Lung (tissue), 11 donors: ENCODE measurements at regions not wholly inside any gene's neighbourhood (a gene's known extent, or its start where the extent isn't known, plus 50 kb on each side); places are given as distances from the start of the nearest gene placed in this dataset.
A peak's percentile ranks its signal among the peaks of the same experiment; 100 is the strongest.

Experiments used
- ATAC-seq: fragments of 200-7000 bp; cut with Tn5 transposase; one replicate; pipeline ENCODE4 v1.9.1; 2020; ENCODE audit warnings: moderate number of reproducible peaks; ENCODE audit not compliant: insufficient read depth, low FRiP score
- DNase-seq, 3 donors: peaks; one replicate each; pipeline ENCODE4 v3.0.0-alpha.2; 2013 to 2017
- H3K27ac ChIP-seq, 2 donors: one replicate each; pipeline ENCODE4 v1.5.1; 2013; ENCODE audit warnings: mild to moderate bottlenecking in 2 of 2, moderate library complexity in 2 of 2, control low read depth in 1 of 2, inconsistent platforms in 1 of 2, low read depth in 1 of 2, low read length in 1 of 2
- H3K27me3 ChIP-seq, 3 donors: one replicate each; pipeline ENCODE4 v1.5.1; 2013; ENCODE audit warnings: low read length in 2 of 3; ENCODE audit not compliant: control insufficient read depth in 3 of 3, insufficient read depth in 3 of 3
- H3K36me3 ChIP-seq, 4 donors: one replicate each; pipeline ENCODE4 v1.5.1; 2013; ENCODE audit warnings: low read length in 4 of 4, mild to moderate bottlenecking in 1 of 4, moderate library complexity in 1 of 4; ENCODE audit not compliant: control insufficient read depth in 4 of 4, insufficient read depth in 4 of 4
- H3K4me1 ChIP-seq, 5 donors: one replicate each; pipeline ENCODE4 v1.5.1; 2013; ENCODE audit warnings: low read length in 5 of 5, mild to moderate bottlenecking in 2 of 5, moderate library complexity in 1 of 5; ENCODE audit not compliant: control insufficient read depth in 5 of 5, insufficient read depth in 5 of 5
- H3K4me3 ChIP-seq: one replicate; pipeline ENCODE4 v1.5.1; 2013; ENCODE audit warnings: mild to moderate bottlenecking, control low read depth, moderate library complexity
- H3K9ac ChIP-seq, 2 donors: one replicate each; pipeline ENCODE4 v1.5.1; 2013; ENCODE audit warnings: low read length in 2 of 2, control low read depth in 1 of 2; ENCODE audit not compliant: insufficient read depth in 1 of 2
- H3K9me3 ChIP-seq, 4 donors: one replicate each; pipeline ENCODE4 v1.5.1; 2013; ENCODE audit warnings: low read length in 3 of 4, mild to moderate bottlenecking in 1 of 4, moderate library complexity in 1 of 4; ENCODE audit not compliant: control insufficient read depth in 4 of 4, insufficient read depth in 3 of 4
- WGBS, 2 donors: extraction: QIAGEN DNeasy Blood & Tissue Kit; methylation state at CpG; one replicate each; pipeline ENCODE4 v1.1.7; 2013; 5-methylcytosine and 5-hydroxymethylcytosine counted together
- TF ChIP-seq, protein P1 (sequence below): IDR thresholded peaks from 2 replicates; pipeline ENCODE4 v1.5.1; 2012; ENCODE audit warnings: mild to moderate bottlenecking; ENCODE audit errors: control extremely low read depth, extremely low read depth
- donor health status: control.
- donor health status: control.
- donor health status: Bipolar disorder and iron deficiency.
- donor health status: healthy.
- donor health status: DM: yes; HTN: yes; CAD: no.

DNA sequence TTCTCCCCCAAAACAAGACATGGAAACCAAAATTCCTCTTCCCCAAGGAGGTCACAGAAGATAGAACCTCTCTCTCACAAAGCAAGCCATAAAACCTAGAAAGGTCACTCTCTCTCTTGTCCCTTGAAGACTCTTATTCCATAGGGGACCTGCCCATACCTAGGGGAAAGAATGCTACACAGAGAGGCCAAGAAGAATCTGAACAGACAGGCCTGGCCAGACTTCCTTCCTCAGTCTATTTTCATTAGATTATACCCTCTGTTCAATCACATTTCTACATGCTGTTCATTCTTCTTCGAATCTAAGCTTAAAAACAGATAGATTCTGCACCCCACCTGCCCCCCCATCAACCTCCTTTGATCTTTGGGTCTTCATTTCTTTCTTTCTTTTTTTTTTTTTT is 206.8 kb downstream of the TLE4 start:
- Histone ChIP-seq H3K27ac (no peak overlapping the region), H3K27me3 (no peaks in the 10 kb centered on the region), H3K4me1 (no peaks in the 10 kb centered on the region), H3K4me3 (no peak overlapping the region), H3K9ac (no peak overlapping the region), H3K36me3 (no peaks in the 10 kb centered on the region), H3K9me3 (no peaks in the 10 kb centered on the region)
- DNase-seq = no peak
- WGBS, 2 donors = 91 to 94% methylated on average over 1 of the region's 1 CpG
- TF ChIP-seq, protein P1, sequence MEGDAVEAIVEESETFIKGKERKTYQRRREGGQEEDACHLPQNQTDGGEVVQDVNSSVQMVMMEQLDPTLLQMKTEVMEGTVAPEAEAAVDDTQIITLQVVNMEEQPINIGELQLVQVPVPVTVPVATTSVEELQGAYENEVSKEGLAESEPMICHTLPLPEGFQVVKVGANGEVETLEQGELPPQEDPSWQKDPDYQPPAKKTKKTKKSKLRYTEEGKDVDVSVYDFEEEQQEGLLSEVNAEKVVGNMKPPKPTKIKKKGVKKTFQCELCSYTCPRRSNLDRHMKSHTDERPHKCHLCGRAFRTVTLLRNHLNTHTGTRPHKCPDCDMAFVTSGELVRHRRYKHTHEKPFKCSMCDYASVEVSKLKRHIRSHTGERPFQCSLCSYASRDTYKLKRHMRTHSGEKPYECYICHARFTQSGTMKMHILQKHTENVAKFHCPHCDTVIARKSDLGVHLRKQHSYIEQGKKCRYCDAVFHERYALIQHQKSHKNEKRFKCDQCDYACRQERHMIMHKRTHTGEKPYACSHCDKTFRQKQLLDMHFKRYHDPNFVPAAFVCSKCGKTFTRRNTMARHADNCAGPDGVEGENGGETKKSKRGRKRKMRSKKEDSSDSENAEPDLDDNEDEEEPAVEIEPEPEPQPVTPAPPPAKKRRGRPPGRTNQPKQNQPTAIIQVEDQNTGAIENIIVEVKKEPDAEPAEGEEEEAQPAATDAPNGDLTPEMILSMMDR = no peak
- ATAC-seq = no peak

DNA sequence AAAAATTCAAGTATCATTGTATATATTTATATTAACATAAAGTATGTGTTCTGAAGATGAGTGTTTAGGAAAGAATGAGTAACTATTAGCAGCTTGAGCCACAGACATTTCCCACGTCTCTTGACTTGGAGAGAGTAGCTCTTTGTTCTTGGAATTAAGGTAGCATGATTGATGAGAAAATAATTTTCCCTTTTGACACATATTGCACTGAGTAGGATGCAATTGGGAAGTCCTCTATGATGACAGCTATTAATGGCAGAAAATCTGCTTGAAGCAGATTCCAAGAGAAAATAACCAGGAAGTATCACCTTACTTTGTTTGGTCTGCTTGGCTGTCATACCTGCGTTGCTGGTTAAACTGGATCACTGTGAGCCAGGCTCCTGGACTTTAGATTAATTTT is 204.8 kb downstream of the TLE4 start:
- Histone ChIP-seq H3K4me3 (no peak overlapping the region), H3K9me3 (no peaks in the 10 kb centered on the region), H3K9ac (no peak overlapping the region), H3K27me3 (no peaks in the 10 kb centered on the region), H3K27ac (no peak overlapping the region), H3K36me3 (no peaks in the 10 kb centered on the region), H3K4me1 (no peaks in the 10 kb centered on the region)
- 62 to 85% methylated on average over 2 of the region's 2 CpGs for WGBS, 2 donors
- ATAC-seq = no peak
- peak in 2 of 3 donors; percentile 12 to 14 for DNase-seq
- TF ChIP-seq, protein P1 = no peak
